HepG2 (cell line): ENCODE measurements at regions not wholly inside any gene's neighbourhood (a gene's known extent, or its start where the extent isn't known, plus 50 kb on each side); places are given as distances from the start of the nearest gene placed in this dataset.
"Not testable (repeated sequence)": the region's sequence is repeated elsewhere in the genome, so short reads cannot be mapped to it uniquely, and the experiment has no call there.

Experiments
- ATAC-seq: fragments of 200-7000 bp; cut with Tn5 transposase; 3 replicates; pipeline ENCODE4 v1.9.1; 2020; ENCODE audit warnings: mild to moderate bottlenecking, moderate library complexity
- BruUV-seq: library from RNA; stranded (reverse); fragments of 400-500 nt; replicated peaks from 2 replicates; lab custom pipeline; 2021; lab: Mats Ljungman, UMichigan
- CTCF ChIA-PET: fragments of 300-600 bp; formaldehyde crosslinking; extraction: SDS; loops from one replicate; lab custom pipeline; 2021; ENCODE audit warnings: low total read pairs, inconsistent platforms, low intra/inter-chr PET ratio; lab: Yijun Ruan, JAX
- POLR2A ChIA-PET: fragments of 350-600 bp; sonication (Branson Sonifier 250); formaldehyde crosslinking; loops from one replicate; lab custom pipeline; 2020; ENCODE audit warnings: antibody characterized with exemption, inconsistent platforms; lab: Yijun Ruan, JAX
- DNase-seq: peaks from one replicate; pipeline ENCODE4 v3.0.0-alpha.2; 2015; ENCODE audit warnings: low spot score
- FAIRE-seq: peaks from 3 replicates; lab custom pipeline; 2011; peaks lifted over from hg19 to GRCh38; lab: Jason Lieb, UNC
- H2AFZ ChIP-seq: one replicate; pipeline ENCODE4 v1.6.1; 2011; ENCODE audit warnings: low read length, inconsistent platforms
- H3K27ac ChIP-seq: fragments of 300-600 bp; 3 replicates; pipeline ENCODE4 v1.8.0; 2011; ENCODE audit warnings: mixed run types, mild to moderate bottlenecking, mixed read lengths, low read length, inconsistent platforms; ENCODE audit not compliant: insufficient read depth; ENCODE audit errors: extremely low read length
- H3K27me3 ChIP-seq, 2 experiments: fragments of 200-600 bp in 1 of 2; 2 replicates in 1 of 2; 3 replicates in 1 of 2; pipeline versions ENCODE4 v1.6.0 to v1.8.0; 2011; ENCODE audit warnings: low read length in 2 of 2, mild to moderate bottlenecking in 2 of 2, moderate library complexity in 2 of 2, inconsistent platforms in 1 of 2; ENCODE audit not compliant: insufficient read depth in 2 of 2, control insufficient read depth in 1 of 2
- H3K36me3 ChIP-seq, 2 experiments: fragments of 200-600 bp in 1 of 2; replicated peaks in 1 of 2; 2 replicates in 1 of 2; 3 replicates in 1 of 2; pipeline versions ENCODE4 v1.5.1 to v1.8.0; 2011; ENCODE audit warnings: low read length in 2 of 2, inconsistent platforms in 1 of 2; ENCODE audit not compliant: insufficient read depth in 2 of 2, control insufficient read depth in 1 of 2
- H3K4me1 ChIP-seq: 2 replicates; pipeline ENCODE4 v1.5.1; 2012; ENCODE audit warnings: low read length, inconsistent platforms; ENCODE audit not compliant: insufficient read depth
- H3K4me2 ChIP-seq: 2 replicates; pipeline ENCODE4 v1.6.0; 2011; ENCODE audit warnings: low read depth, low read length, inconsistent platforms
- H3K4me3 ChIP-seq, 3 experiments: fragments of 200-600 bp in 1 of 3; sonication (generic), shearing (Covaris generic) in 1 of 3; replicated peaks in 1 of 3; 2 replicates each; pipeline ENCODE4 v1.5.1; 2011 to 2016; ENCODE audit warnings: low read length in 3 of 3, inconsistent platforms in 2 of 3, low read depth in 2 of 3, mild to moderate bottlenecking in 2 of 3, control low read depth in 1 of 3, mixed read lengths in 1 of 3; ENCODE audit not compliant: insufficient read depth in 1 of 3
- H3K79me2 ChIP-seq: one replicate; pipeline ENCODE4 v1.6.1; 2011; ENCODE audit warnings: low read length, inconsistent platforms; ENCODE audit not compliant: insufficient read depth
- H3K9ac ChIP-seq: 2 replicates; pipeline ENCODE4 v1.6.0; 2011; ENCODE audit warnings: mild to moderate bottlenecking, low read depth, low read length, inconsistent platforms; ENCODE audit not compliant: insufficient read depth
- H3K9me3 ChIP-seq: 2 replicates; pipeline ENCODE4 v1.5.1; 2012; ENCODE audit warnings: mild to moderate bottlenecking, low read length
- H4K20me1 ChIP-seq: 2 replicates; pipeline ENCODE4 v1.6.0; 2011; ENCODE audit warnings: inconsistent platforms, mild to moderate bottlenecking, low read length, moderate library complexity; ENCODE audit not compliant: insufficient read depth
- ATF7 ChIP-seq, 2 experiments: fragments of 450-650 bp in 1 of 2; sonication (generic) in 1 of 2; formaldehyde crosslinking in 1 of 2; IDR thresholded peaks; 2 replicates each; pipeline versions ENCODE4 v1.4.0 to v1.6.1; 2016 to 2020; ENCODE audit warnings: antibody characterized with exemption in 1 of 2, mild to moderate bottlenecking in 1 of 2, missing genetic modification reagents in 1 of 2
- CEBPB ChIP-seq: IDR thresholded peaks from 2 replicates; pipeline ENCODE4 v1.6.1; 2011; ENCODE audit warnings: low read depth, low read length, improper control_type of control experiment, borderline replicate concordance
- CREB1 ChIP-seq, 2 experiments: fragments of 450-650 bp in 1 of 2; IDR thresholded peaks; 2 replicates each; pipeline ENCODE4 v1.6.1; 2016 to 2017; ENCODE audit warnings: control low read depth in 1 of 2, mild to moderate bottlenecking in 1 of 2, missing compliant biosample characterization in 1 of 2, missing genetic modification characterization in 1 of 2
- MZF1 ChIP-seq: sonication (generic); formaldehyde crosslinking; IDR thresholded peaks from 2 replicates; pipeline ENCODE4 v1.8.1; 2023; ENCODE audit warnings: mild to moderate bottlenecking, missing genetic modification reagents, borderline replicate concordance
- WGBS: methylation state at CpG from one replicate; pipeline ENCODE4 v1.1.6; 2017; ENCODE audit warnings: low lambda C conversion rate; 5-methylcytosine and 5-hydroxymethylcytosine counted together
- in situ Hi-C: cut with HindIII; loops from 2 replicates; pipeline ENCODE4 v1.10.0; 2017; ENCODE audit warnings: low pct_unique_long_range_greater_than_20kb; ENCODE audit not compliant: extremely low pct_ligation_motif_present
- intact Hi-C: fragments of 100-400 bp; cut with micrococcal nuclease; formaldehyde crosslinking; loops from one replicate; pipeline ENCODE4 v1.10.0; 2022; ENCODE audit not compliant: unreplicated experiment

DNA sequence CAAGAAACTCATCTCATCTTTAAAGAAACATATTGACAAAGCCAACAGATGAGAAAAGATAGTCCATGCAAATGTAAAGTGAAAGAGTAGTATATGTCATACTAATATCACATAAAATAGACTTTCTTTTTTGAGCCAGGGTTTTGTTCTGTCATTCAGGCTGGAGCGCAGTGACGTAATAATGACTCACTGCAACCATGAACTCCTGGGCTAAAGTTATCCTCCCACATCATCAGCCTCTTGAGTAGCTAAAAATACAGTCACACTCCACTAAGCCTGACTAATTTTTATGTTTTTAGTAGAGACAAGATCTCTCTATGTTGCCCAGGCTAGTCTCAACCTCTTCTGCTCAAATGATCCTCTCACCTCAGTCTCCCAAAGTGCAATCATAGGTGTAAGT lies 51.8 kb upstream of the TRAM1L1 start:
- no TSS peak for BruUV-seq
- Histone ChIP-seq H3K9ac (no peak overlapping the region), H3K4me3 (no peak overlapping the region), H2AFZ (no peak overlapping the region), H3K4me1 (no peaks in the 10 kb centered on the region), H4K20me1 (no peaks in the 10 kb centered on the region)
- 66% methylated on average over 2 of the region's 2 CpGs for WGBS
- ATAC-seq (no peak), FAIRE-seq (no peak)
- in situ Hi-C loops: loop anchor here (25.0 kb wide), 1 partner anchor 1100 kb away; no protein-coding TSS in a partner anchor
- intact Hi-C loops: no loop called here
- POLR2A ChIA-PET: no interaction called here
- peak; percentile 71 for TF ChIP-seq CREB1 (IDR thresholded peaks at IDR 0.05)
- TF ChIP-seq CREB1 (CRISPR knock-in tag; IDR thresholded peaks at IDR 0.05): no peak
- TF ChIP-seq CEBPB: 0 out of 2 replicates have a peak, but pooled peaks have one; percentile 6
- TF ChIP-seq MZF1 (CRISPR knock-in tag): no peak
- TF ChIP-seq ATF7 (IDR thresholded peaks at IDR 0.05): 0 out of 2 replicates have a peak, but pooled peaks have one; percentile 6
- no peak for TF ChIP-seq ATF7 (CRISPR knock-in tag; IDR thresholded peaks at IDR 0.05)
- TF ChIP-seq, all 625 proteins: peak for 3
- no peak for DNase-seq
- Histone ChIP-seq H3K79me2 (no peaks in the 10 kb centered on the region), H3K27ac (no peak overlapping the region), H3K27me3 (no peaks in the 10 kb centered on the region), H3K36me3 (no peaks in the 10 kb centered on the region), H3K9me3 (no peaks in the 10 kb centered on the region; the same call in 1 of the 2 replicates), H3K4me2 (no peak overlapping the region)
- CTCF ChIA-PET: no interaction called here

DNA sequence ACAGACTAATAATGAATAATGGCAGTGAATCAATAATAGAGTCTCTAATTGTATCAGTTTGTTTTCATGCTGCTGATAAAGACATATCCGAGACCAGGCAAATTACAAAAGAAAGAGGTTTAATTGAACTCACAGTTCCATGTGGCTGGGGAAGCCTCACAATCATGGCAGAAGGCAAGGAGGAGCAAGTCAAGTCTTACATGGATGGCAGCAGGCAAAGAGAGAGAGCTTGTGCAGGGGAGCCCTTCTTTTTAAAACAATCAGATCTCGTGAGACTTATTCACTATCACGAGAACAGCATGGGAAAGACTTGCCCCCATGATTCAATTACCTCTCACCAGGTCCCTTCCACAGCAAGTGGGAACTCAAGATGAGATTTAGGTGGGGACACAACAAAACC lies 53.4 kb upstream of the TRAM1L1 start:
- CTCF ChIA-PET, H3K9me3 ChIP-seq, ATAC-seq, H3K4me3 ChIP-seq, H3K9ac ChIP-seq, H3K36me3 ChIP-seq, FAIRE-seq, BruUV-seq, H2AFZ ChIP-seq, H3K27me3 ChIP-seq, H3K4me1 ChIP-seq, intact Hi-C loops, H3K79me2 ChIP-seq, POLR2A ChIA-PET, H3K27ac ChIP-seq, DNase-seq, H3K4me2 ChIP-seq, H4K20me1 ChIP-seq: not testable (repeated sequence)
- 4% methylated on average over 3 of the region's 3 CpGs for WGBS
- in situ Hi-C loops: loop anchor here (25.0 kb wide), 1 partner anchor 1099 kb away; no protein-coding TSS in a partner anchor
